DMS153 (cell line): ENCODE measurements at regions not wholly inside any gene's neighbourhood (a gene's known extent, or its start where the extent isn't known, plus 50 kb on each side); places are given as distances from the start of the nearest gene placed in this dataset.

ENCODE experiments used
- DNase-seq: peaks from one replicate; lab custom pipeline; 2025; lab: John Stamatoyannopoulos, UW

DNA sequence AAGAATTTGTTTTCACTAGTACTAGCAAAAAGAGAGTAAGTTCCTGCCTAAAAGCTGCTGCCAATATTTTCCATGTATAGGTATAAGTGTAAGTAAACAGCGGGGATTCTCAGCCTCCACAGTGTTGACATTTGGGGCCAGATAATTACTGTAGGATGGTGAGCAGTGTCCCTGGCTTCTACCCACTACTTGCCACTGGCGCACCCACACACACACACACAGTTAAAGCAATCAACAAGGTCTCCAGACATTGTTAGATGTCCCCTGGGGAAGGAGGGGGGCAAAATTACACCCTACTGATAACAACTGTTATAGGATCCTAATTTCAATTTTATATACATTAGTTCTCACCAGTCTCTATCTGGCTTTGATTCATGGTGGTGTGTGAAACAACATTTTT lies 417.0 kb upstream of the PSMD7 start:
- DNase-seq = no peak

DNA sequence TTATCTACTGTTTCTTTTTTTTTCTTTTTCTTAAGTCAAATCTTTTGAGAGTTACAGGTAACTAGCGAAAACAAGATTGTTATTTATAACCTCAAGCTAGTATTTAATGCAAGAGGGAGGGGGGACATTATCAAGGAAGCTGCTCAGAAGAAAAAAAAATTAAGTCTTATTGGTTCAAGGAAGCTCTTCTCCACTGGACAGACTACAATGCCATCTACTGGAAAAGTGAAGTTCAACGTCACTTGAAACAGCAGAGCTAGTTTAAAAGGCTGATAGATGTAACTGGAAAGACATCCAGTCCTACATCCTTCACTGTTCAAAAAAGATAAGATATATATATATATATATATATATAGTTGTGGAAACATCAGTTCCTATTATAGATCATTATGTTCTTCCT lies 418.0 kb upstream of the PSMD7 start:
- peak; percentile 71 for DNase-seq

DNA sequence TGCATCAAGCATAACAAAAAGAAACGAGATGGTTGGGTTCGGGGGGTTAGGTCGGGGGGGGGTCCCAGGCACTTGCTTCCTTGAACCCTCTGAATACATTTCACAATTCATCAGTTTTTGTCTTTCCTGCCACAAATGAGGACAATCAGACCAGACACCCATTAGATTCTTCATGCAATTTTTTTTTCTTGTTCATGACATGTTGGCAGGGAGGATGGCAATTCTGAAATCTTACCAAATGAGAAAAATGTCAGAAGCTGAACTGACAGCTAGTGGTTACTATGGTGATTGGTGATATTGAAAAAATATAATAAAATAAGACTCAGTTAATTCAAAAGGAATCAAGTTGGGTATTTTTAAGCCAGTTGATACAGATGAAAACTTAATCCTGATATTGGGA lies 419.5 kb upstream of the PSMD7 start:
- no peak for DNase-seq

DNA sequence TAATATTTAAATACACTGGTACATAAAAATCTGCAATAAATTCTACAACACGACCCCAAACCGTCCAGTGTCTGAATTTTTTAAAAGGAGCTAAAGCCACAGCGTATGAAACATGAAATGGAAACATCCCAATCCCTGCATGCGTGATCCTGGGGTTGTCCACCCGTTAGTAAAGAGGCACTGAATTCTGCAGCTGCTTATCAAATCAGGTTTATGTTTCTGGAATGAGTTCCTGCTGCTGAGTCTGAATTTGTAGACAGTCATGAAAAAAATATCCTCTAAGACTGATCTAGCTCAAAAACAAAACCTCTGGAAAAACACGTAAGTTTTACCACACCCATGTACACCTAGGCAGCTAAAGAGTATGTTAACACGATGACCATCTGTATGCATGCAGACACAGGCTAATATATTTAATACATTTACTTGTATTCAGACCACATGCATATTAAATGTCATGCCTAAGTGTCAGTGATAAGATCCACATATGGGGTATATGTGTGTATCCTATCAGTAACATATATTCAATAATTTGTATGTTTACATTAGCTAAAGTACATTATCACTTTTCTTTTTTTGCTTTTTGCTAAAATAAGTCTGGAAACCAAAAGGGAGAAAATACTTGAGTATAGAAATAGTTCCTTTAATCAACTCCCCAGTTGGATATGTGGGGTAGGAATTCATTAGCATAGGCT lies 420.5 kb upstream of the PSMD7 start:
- DNase-seq = no peak

DNA sequence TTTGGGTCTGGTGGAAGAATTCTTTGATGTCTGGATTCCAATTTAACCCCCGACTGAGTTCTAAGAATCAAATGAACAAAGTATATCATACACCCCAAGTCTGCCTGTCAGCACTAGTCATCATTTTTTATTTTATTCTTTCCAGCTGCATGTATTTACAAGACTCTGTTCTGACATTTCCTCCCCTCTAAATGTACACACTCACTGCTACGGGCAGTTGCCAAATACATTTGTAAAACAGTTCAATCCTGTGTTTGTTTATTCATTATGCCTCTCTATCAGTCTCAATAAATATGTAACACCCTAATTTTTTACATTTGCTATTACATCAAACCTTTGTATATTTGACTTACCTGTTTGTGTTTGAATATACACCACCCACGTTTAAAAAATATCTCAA lies 422.3 kb upstream of the PSMD7 start:
- DNase-seq = no peak

DNA sequence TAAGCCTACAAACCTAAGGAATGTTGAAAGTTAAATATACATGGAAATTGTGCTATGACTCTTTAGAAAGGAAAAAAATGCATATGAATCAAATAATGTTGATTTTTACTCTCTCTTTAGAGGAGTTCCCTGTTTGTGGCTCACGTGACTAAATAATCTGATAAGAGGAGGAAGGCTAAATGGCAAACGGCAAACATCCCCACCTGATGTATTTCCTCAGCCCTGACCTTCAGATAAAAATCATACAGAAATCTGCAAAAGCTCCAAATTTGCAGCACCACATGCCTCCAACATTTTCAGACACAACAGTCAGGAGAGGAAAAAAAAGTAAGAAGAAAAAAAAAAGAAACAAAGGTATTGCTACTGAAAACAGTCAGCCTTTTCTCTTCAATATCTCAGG lies 423.0 kb upstream of the PSMD7 start:
- no peak for DNase-seq

DNA sequence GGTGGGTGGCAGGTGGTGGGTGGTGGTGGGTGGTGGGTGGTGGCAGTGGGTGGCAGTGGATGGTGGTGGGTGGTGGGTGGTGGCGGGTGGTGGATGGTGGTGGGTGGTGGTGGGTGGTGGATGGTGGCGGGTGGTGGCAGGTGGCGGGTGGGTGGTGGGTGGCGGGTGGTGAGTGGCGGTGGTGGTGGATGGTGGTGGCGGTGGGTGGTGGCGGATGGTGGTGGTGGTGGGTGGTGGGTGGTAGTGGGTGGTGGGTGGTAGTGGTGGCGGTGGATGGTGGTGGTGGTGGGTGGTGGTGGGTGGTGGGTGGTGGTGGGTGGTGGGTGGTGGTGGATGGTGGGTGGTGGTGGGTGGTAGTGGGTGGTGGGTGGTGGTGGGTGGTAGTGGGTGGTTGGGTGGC lies 423.8 kb upstream of the PSMD7 start:
- DNase-seq = no peak

DNA sequence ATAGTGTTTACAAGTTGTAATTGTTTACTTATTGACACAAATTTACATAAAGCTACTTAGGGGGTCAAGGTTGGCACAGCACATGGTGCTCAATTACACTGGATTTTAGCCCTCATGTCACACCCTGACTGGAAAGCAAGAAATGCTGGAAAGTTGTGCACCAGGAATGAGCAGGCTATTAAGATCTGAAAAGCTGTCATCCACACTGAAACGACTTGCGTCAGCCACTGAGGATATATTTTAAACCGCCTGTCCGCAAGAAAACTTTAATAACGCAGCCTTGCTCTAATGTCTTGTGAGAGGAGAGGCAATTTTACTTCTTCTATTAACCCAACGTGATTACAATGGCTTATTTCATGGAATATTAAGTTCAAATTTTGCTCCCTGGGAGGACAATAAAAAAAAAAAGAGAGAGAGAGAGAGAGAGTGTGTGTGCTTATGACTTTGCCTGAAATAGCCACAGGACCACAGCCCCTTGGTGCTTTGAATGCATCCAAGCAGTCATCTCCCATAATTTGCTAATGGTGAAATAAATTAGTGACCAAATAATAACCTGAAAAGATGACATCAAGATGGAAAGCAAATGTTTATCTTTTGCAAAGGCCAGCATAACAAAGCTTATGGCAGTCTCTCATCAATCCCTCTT lies 425.4 kb upstream of the PSMD7 start:
- DNase-seq = no peak

DNA sequence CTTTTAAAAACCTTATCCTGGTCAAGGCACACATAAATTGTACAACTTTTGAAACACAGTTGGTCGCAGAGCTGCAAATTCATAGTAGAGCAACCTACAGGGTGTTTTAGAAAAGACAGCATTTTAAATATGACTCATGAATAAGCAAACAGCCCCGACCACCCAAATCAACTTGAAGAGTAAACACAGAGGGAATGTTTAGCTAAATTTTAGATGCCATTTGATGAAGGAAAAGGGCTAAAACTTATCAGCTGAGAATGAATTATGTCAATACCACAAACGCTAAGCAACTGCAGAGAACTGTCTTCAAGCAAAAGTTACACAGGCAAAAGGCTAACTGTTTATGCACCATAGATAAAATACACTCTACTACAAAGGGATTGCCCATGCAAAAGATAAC lies 427.5 kb upstream of the PSMD7 start:
- no peak for DNase-seq

DNA sequence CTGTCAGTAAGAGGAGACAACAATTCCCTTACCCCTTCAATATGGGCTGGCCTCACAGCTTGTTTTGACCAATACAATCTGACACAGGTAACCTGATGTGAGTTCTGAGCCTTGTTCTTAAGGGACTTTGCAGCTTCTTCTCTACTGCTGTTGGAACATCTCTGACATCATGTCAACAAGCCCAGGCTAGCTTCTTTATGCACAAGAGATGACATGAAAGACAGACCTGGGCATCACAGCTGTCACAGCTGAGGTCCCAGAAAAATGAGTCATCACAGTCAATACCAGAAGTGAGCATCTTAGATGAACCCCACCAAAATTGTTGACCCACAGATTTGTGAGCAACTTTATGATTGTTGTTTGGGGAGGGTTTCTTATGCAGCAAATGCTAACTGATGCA lies 431.7 kb upstream of the PSMD7 start:
- DNase-seq = no peak

DNA sequence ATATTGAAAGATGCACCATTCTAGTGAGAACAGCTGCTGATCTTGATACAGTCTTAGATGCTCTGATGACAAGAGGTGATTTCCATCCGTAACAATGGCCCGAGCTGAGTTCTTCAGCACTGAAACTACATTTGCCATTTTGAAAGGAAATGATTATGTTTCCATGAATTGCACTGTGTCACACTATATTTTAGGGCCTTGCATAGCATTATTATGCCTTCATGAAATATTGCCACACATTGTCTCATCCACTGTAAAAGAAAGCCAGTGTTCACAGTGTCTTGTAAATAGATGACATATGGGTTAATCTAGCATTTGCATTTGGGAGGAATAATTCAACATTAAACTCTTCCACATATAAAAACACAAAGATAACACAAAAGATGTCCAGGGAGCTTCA lies 438.3 kb upstream of the PSMD7 start:
- no peak for DNase-seq

DNA sequence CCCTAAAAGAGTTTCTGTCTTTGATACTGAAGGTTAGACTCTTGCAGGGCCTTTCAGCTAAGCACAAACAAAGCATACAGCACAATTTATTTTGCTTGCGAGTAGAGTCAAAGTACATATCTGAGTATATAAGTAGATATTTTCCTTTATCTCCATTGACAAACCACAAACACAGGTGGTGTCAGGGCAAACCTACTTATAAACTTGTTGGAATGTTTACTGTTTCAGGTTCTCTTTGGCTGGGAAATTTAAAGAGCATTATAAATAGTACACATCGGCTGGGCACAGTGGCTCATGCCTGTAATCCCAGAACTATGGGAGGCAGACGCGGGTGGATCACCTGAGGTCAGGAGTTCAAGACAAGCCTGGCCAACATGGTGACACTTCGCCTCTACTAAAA lies 442.6 kb upstream of the PSMD7 start:
- no peak for DNase-seq

DNA sequence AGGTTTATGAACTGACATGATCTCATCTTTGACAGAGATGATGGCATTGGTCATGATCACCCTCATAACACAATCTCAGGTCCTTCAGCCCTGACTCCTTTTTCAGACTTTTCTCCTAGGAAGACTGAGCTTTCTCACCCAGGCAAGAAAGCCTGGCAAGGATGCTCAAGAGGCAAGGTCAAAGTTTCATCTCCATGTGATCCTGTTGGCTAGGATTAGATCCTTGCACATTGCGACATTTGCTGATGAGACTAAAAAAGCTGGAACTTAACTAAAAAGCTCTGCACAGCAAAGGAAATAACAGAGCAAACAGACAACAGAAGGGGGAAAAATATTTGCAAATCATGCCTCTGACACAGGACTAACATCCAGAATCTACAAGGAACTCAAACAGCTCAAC lies 444.1 kb upstream of the PSMD7 start:
- DNase-seq = no peak

DNA sequence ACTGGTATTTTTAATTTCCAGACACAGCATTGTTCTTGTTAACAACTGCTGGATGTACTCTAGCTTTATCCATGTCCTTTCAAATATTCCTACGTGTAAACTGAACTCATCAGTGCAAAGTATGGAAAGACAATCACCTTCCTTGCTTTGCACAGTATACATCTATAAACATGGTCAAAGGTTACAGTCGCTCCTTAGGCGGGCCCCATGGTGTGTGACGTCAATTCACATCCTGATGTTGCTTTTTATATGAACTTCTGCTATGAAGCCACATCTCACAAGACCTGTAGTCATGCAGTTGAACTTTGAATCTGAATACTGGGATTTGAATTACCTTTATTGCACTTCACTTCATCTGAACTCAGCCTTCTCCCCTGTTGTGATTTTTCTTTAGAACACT lies 447.6 kb upstream of the PSMD7 start:
- no peak for DNase-seq

DNA sequence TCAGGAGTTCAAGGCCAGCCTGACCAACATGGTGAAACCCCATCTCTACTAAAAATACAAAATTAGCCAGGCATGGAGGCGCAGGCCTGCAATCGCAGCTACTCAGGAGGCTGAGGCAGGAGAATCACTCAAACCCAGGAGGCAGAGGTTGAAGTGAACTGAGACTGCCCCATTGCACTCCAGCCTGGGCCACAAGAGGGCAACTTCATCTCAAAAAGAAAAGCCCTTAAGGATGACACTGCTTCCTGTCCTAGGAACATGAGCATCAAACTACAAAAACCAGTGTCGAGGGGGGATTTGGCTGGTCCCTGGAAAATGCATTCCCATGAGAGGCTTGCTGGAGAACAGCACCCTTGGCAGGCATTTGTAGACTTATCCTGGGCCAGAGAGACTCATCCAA lies 449.5 kb upstream of the PSMD7 start:
- DNase-seq = no peak

DNA sequence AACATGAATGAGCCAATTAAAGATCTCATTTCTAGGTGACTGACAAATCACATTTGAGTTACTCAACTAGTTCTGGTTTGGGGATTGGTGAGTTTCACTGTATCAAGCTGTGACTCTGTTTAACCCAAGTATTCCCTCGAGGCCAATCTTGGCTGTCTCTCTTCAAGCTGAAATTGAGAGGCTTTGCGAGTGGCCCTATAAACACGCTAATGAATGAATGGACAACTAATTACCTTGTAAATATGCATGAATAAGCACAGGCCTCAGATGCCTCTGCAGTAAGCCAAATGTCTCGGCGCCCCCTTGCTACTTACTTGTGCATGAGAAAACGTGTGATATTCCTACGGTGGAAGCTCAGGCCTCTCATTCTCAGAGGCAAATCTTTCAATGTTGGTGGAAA lies 450.3 kb upstream of the PSMD7 start:
- DNase-seq = no peak

DNA sequence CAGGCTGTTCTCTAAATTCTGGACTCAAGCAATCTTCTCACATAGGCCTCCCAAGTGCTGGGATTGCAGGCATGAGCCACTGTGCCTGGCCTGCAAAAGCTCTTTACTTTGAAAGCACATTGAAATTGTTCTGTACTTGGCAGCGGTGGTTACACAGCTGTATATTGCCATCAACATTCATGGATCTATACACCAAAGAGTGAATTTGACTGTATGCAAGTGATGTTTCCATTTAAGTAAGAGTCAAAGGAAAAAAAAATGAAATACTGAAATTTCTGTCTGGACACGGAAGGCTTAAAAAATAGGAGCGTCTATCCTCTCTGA lies 450.6 kb upstream of the PSMD7 start:
- DNase-seq = no peak

DNA sequence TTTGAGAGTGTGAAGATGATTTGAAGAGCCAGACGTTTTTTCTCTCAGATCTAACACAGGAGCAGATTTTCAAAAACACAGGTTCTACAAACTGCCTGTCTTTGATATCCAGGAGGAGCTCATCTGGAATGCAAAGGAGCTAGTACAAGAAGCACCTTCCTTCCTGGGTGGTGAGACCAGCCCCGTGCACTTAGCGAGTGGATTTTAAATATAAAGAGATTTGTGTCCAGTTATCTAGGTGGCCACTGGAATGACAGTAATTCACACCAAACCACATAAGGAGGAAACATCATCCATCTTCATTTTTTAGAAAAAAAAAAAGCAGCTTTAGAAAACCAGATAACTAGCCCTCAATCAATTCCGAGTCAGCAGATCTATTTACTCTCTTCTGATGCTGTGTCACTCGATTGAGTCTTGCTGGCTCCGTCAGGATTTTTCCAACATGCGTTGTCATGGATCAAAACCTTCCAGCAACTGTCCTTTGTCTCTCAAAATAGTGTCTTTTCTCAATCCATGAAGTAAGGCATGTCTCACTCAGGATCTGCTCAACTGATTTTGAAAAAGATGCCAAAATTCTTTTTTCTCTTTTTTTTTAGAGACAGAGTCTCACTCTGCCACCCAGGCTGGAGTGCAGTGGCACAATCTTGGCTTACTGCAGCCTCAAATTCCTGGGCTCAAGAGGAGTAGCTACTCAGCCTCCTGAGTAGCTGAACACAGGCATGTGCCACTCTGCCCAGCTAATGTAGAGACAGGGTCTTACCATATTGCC lies 451.2 kb upstream of the PSMD7 start:
- DNase-seq = no peak

DNA sequence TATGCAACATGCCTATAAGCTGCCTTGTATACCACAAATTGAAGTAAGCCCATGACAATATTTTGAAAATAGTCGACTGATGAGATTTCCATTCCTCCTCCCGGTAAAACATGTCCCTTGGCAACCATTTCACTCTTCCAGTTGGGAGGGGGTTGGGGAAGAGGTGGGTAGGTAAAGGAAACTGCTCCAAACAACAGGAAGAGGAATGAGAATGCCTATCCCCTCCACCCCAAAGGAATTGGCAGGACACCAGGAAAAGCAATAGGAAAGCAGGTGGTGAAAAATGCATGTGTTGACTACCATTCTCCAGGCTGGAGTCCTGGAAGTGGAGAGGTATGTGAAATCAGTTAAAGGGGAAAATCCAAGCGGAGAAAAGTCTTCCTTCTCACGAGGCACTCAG lies 455.9 kb upstream of the PSMD7 start:
- DNase-seq = no peak

DNA sequence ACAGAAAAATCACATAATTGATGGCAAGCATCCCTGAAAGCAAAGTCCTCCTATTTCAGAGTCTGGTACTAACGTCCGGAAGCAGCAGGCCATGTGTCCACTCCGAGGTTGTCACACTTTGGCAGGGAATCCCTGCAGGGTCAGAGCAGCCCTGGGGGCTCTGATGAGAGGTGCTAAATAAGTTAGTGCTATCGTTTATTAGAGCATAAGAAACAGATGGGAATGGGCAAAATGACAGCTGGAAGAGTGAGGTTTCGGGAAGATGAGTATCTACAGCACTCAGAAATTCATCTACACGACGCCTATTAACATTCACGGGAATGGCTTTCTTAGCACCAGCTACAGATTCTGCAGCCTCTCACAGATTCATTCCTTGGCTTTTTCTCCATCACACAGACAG lies 465.4 kb upstream of the PSMD7 start:
- no peak for DNase-seq

DNA sequence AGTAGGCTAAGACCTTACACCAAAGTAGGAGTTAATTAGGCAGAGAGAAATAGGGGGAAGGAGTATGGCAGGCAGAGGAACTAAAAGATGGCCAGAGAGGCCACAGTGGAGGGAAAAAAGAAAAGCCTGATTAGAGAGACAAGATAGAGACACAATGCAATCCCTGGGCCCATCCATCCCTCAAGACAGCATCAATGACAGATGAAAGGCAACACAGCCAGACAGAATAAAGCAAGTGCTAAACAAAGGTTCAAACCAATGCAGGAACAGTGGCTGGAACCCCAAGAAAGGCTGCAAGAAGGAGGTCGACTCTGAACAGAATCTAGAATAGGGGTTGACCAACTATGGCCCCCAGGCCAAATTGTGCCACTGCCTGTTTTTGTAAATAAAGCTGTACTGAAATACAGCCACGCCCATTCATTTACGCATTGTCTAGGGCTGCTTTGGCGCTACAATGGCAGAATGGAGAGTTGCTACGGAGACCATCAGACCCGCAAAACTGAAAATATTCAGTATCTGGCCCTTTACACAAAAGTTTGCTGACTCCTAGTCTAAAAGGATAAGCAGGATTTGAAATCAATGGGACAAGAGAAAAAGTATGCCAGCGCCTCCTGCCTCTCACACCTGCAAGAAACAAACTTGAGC lies 473.3 kb upstream of the PSMD7 start:
- no peak for DNase-seq

DNA sequence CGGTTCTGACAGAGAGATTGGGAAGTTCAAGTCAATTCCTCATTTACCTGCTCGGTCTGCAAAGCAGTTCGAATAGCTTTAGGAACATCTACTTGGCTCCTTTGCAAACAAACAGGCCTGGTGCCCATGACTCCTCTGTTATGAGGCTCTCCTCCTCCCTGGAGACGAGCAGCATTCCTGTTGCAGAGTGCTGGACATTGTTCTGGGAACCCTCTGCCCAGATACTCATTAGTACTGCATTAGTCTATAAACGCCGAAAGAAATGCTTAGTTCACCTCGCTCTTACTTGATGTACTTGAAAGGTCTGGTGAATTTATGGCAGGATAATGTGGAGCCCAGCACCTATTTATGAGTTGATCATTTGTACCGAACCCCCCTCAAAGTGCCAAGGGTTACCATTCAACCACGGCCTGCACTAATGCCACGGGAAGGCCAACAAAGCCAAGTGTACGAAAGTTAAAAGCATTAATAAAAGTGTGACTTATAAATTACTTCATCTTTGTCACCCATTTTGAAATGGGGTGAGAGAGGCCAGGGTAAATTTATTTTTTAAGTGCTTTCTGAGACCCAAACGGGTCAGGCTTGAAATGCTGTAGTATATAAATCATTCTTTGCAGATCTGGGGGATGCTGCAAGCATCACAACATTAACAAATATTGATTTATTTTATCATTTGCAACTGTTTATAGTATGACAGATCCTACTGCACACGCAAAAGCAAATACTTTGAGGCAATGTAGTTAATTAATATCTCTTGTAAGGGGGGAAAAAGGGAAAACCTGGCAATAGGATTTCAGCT lies 478.9 kb upstream of the PSMD7 start:
- no peak for DNase-seq
